ENCODE measurements at regions not wholly inside any gene's neighbourhood (a gene's known extent, or its start where the extent isn't known, plus 50 kb on each side); places are given as distances from the start of the nearest gene placed in this dataset.

DNA sequence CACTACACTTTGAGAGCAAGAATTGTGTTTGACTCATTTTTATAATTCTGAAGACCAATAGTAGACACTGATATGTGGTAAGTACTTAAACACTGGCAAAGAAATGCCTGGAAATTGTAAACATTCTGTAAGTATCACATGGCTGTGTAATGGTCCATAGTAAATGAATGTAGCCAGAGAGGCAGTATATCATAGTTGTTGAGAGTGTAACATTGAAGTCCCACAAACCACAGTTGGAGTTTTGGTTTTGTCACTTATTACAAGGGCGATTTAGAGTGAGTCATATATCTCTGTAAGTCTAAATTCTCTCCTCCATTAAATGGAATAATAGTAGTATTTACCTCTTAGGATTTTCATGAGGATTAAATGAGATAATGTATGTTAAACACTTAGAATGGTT is 181.1 kb upstream of the MEF2C start:
- TF ChIP-seq, protein P1, sequence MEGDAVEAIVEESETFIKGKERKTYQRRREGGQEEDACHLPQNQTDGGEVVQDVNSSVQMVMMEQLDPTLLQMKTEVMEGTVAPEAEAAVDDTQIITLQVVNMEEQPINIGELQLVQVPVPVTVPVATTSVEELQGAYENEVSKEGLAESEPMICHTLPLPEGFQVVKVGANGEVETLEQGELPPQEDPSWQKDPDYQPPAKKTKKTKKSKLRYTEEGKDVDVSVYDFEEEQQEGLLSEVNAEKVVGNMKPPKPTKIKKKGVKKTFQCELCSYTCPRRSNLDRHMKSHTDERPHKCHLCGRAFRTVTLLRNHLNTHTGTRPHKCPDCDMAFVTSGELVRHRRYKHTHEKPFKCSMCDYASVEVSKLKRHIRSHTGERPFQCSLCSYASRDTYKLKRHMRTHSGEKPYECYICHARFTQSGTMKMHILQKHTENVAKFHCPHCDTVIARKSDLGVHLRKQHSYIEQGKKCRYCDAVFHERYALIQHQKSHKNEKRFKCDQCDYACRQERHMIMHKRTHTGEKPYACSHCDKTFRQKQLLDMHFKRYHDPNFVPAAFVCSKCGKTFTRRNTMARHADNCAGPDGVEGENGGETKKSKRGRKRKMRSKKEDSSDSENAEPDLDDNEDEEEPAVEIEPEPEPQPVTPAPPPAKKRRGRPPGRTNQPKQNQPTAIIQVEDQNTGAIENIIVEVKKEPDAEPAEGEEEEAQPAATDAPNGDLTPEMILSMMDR (IDR thresholded peaks at IDR 0.05; ENCODE audit: insufficient read depth, low read length, poor library complexity, severe bottlenecking): no peak
- no peak for TF ChIP-seq EZH2phosphoT487 (conservative IDR thresholded peaks at IDR 0.05; ENCODE audit: low read length)
- Histone ChIP-seq H3K36me3 (ENCODE audit: low read length) (no peaks in the 10 kb centered on the region), H3K4me3 (ENCODE audit: insufficient read depth, low read length, poor library complexity, severe bottlenecking) (no peak overlapping the region), H3F3A (ENCODE audit: insufficient read depth) (no peaks in the 10 kb centered on the region), H2AFZ (ENCODE audit: low read depth, low read length, severe bottlenecking) (no peak overlapping the region), H3K27ac (ENCODE audit: low read depth, low read length) (no peak overlapping the region), H4K20me1 (ENCODE audit: low read depth, low read length) (no peaks in the 10 kb centered on the region), H3K27me3 (ENCODE audit: low read length) (no peaks in the 10 kb centered on the region), H3K9ac (ENCODE audit: low read length) (no peak overlapping the region), H3K79me2 (ENCODE audit: insufficient read depth, low read length) (no peaks in the 10 kb centered on the region), H3K9me3 (ENCODE audit: insufficient read depth, low read length) (no peaks in the 10 kb centered on the region), H3K4me2 (ENCODE audit: low read depth, low read length, poor library complexity, severe bottlenecking) (no peak overlapping the region), H3K9me2 (replicated peaks; ENCODE audit: insufficient read depth, low read length) (no peaks in the 10 kb centered on the region)

- H3F3A ChIP-seq (ENCODE audit: insufficient read depth): no peaks in the 10 kb centered on the region
- H3K9me3 ChIP-seq (ENCODE audit: insufficient read depth, low read length): no peaks in the 10 kb centered on the region
- no peaks in the 10 kb centered on the region for H3K79me2 ChIP-seq (ENCODE audit: insufficient read depth, low read length)
- no peaks in the 10 kb centered on the region for H4K20me1 ChIP-seq (ENCODE audit: low read depth, low read length)
- H3K4me2 ChIP-seq (ENCODE audit: low read depth, low read length, poor library complexity, severe bottlenecking): no peak overlapping the region
- no peak overlapping the region for H3K9ac ChIP-seq (ENCODE audit: low read length)
- no peaks in the 10 kb centered on the region for H3K36me3 ChIP-seq (ENCODE audit: low read length)
- H3K9me2 ChIP-seq (replicated peaks; ENCODE audit: insufficient read depth, low read length): no peaks in the 10 kb centered on the region
- H3K4me3 ChIP-seq (ENCODE audit: insufficient read depth, low read length, poor library complexity, severe bottlenecking): no peak overlapping the region
- H3K27ac ChIP-seq (ENCODE audit: low read depth, low read length): no peak overlapping the region
- no peaks in the 10 kb centered on the region for H3K27me3 ChIP-seq (ENCODE audit: low read length)
- no peak overlapping the region for H2AFZ ChIP-seq (ENCODE audit: low read depth, low read length, severe bottlenecking)
- no peak for TF ChIP-seq EZH2phosphoT487 (conservative IDR thresholded peaks at IDR 0.05; ENCODE audit: low read length)
- TF ChIP-seq, protein P1 (IDR thresholded peaks at IDR 0.05; ENCODE audit: insufficient read depth, low read length, poor library complexity, severe bottlenecking): no peak
Measured at GRCh38 chr5:89060768-89061167, 177.8 kb upstream of the MEF2C start.

DNA sequence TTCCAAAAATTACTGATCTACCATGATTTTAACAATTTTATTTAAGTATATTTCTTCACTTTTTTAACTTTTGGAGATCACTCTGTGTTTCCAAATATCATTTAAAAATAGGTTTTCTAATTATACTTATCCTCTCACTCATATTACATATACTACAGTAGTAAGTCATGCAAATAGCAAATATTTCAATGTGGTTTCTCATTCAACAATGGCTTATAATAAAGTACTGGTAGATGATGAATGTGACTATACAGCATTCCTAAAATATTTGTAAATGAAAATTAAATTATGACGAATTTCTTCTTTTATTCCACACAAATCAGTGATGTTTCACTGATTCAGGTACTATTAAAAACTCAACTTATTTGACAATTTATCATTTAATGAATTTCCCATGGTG is 176.3 kb upstream of the MEF2C start:
- H3K27me3 ChIP-seq (ENCODE audit: low read length): no peaks in the 10 kb centered on the region
- no peak overlapping the region for H3K4me2 ChIP-seq (ENCODE audit: low read depth, low read length, poor library complexity, severe bottlenecking)
- H3F3A ChIP-seq (ENCODE audit: insufficient read depth): no peaks in the 10 kb centered on the region
- TF ChIP-seq EZH2phosphoT487 (conservative IDR thresholded peaks at IDR 0.05; ENCODE audit: low read length): no peak
- TF ChIP-seq, protein P1 (IDR thresholded peaks at IDR 0.05; ENCODE audit: insufficient read depth, low read length, poor library complexity, severe bottlenecking): no peak
- no peaks in the 10 kb centered on the region for H3K9me3 ChIP-seq (ENCODE audit: insufficient read depth, low read length)
- no peaks in the 10 kb centered on the region for H4K20me1 ChIP-seq (ENCODE audit: low read depth, low read length)
- H3K9me2 ChIP-seq (replicated peaks; ENCODE audit: insufficient read depth, low read length): no peaks in the 10 kb centered on the region
- no peak overlapping the region for H3K27ac ChIP-seq (ENCODE audit: low read depth, low read length)
- H2AFZ ChIP-seq (ENCODE audit: low read depth, low read length, severe bottlenecking): no peak overlapping the region
- H3K36me3 ChIP-seq (ENCODE audit: low read length): no peaks in the 10 kb centered on the region
- H3K9ac ChIP-seq (ENCODE audit: low read length): no peak overlapping the region
- no peak overlapping the region for H3K4me3 ChIP-seq (ENCODE audit: insufficient read depth, low read length, poor library complexity, severe bottlenecking)
- H3K79me2 ChIP-seq (ENCODE audit: insufficient read depth, low read length): no peaks in the 10 kb centered on the region

DNA sequence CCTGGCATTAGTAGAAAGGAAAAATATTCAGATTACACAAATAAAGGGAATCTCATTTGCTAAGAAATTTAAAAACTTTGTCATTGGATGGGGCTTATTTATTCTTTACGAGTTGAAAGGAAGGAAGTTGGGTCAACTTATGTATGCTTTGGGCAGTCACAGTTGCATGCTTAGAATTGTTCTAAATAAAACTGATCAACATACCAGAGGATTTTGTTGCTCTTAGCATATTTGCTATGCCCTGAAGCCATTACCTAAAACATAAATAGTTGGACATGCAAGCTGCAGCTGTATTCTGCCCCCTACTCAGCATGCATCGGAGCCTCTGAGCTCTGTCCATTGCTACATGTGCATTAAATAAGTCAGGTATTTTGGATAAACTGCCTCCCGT is 172.7 kb upstream of the MEF2C start:
- no peaks in the 10 kb centered on the region for H3K9me2 ChIP-seq (replicated peaks; ENCODE audit: insufficient read depth, low read length)
- H3K4me2 ChIP-seq (ENCODE audit: low read depth, low read length, poor library complexity, severe bottlenecking): no peak overlapping the region
- H2AFZ ChIP-seq (ENCODE audit: low read depth, low read length, severe bottlenecking): no peak overlapping the region
- no peak overlapping the region for H3K4me3 ChIP-seq (ENCODE audit: insufficient read depth, low read length, poor library complexity, severe bottlenecking)
- TF ChIP-seq, protein P1 (IDR thresholded peaks at IDR 0.05; ENCODE audit: insufficient read depth, low read length, poor library complexity, severe bottlenecking): no peak
- TF ChIP-seq EZH2phosphoT487 (conservative IDR thresholded peaks at IDR 0.05; ENCODE audit: low read length): no peak
- no peak overlapping the region for H3K9ac ChIP-seq (ENCODE audit: low read length)
- H4K20me1 ChIP-seq (ENCODE audit: low read depth, low read length): no peaks in the 10 kb centered on the region
- no peaks in the 10 kb centered on the region for H3K27me3 ChIP-seq (ENCODE audit: low read length)
- H3F3A ChIP-seq (ENCODE audit: insufficient read depth): no peaks in the 10 kb centered on the region
- no peaks in the 10 kb centered on the region for H3K9me3 ChIP-seq (ENCODE audit: insufficient read depth, low read length)
- H3K79me2 ChIP-seq (ENCODE audit: insufficient read depth, low read length): no peaks in the 10 kb centered on the region
- no peak overlapping the region for H3K27ac ChIP-seq (ENCODE audit: low read depth, low read length)
- no peaks in the 10 kb centered on the region for H3K36me3 ChIP-seq (ENCODE audit: low read length)

Measured in SU-DHL-6 (cell line).